IMR-90 (cell line): ENCODE measurements at regions not wholly inside any gene's neighbourhood (a gene's known extent, or its start where the extent isn't known, plus 50 kb on each side); places are given as distances from the start of the nearest gene placed in this dataset.

ENCODE experiments used
- ATAC-seq: fragments of 200-7000 bp; cut with Tn5 transposase; 2 replicates; pipeline ENCODE4 v1.9.1; 2020; ENCODE audit warnings: low read depth, mild to moderate bottlenecking, moderate library complexity
- BruUV-seq: library from RNA; stranded (reverse); fragments of 400-500 nt; replicated peaks from 2 replicates; lab custom pipeline; 2021; lab: Mats Ljungman, UMichigan
- CTCF ChIA-PET: fragments of 300-600 bp; formaldehyde crosslinking; extraction: SDS; loops from one replicate; lab custom pipeline; 2021; ENCODE audit warnings: antibody characterized with exemption; lab: Yijun Ruan, JAX
- POLR2A ChIA-PET: fragments of 300-600 bp; sonication (Branson Sonifier 250); formaldehyde crosslinking; loops from one replicate; lab custom pipeline; 2022; ENCODE audit warnings: antibody characterized with exemption; ENCODE audit not compliant: unreplicated experiment; lab: Charles Lee
- DNase-seq: peaks from one replicate; pipeline ENCODE4 v3.0.0; 2013
- H2AFZ ChIP-seq: replicated peaks from 2 replicates; pipeline ENCODE3; 2013; ENCODE audit warnings: low read length, mild to moderate bottlenecking; ENCODE audit not compliant: poor library complexity
- H2AK5ac ChIP-seq: 2 replicates; pipeline ENCODE4 v1.6.1; 2013; ENCODE audit warnings: low read depth, low read length, inconsistent platforms
- H2AK9ac ChIP-seq: replicated peaks from 2 replicates; pipeline ENCODE3; 2013; ENCODE audit warnings: mild to moderate bottlenecking, low read depth, low read length, moderate library complexity; ENCODE audit not compliant: poor library complexity
- H2BK120ac ChIP-seq: 2 replicates; pipeline ENCODE4 v1.6.1; 2013; ENCODE audit warnings: low read depth, low read length, inconsistent platforms
- H2BK15ac ChIP-seq: 3 replicates; pipeline ENCODE4 v1.6.1; 2013; ENCODE audit warnings: low read depth, low read length, inconsistent platforms
- H2BK20ac ChIP-seq: 2 replicates; pipeline ENCODE4 v1.6.1; 2013; ENCODE audit warnings: low read depth, mild to moderate bottlenecking, inconsistent platforms, low read length, moderate library complexity
- H2BK5ac ChIP-seq: 2 replicates; pipeline ENCODE4 v1.6.1; 2013; ENCODE audit warnings: mild to moderate bottlenecking, low read depth, low read length, inconsistent platforms; ENCODE audit not compliant: poor library complexity, severe bottlenecking
- H3K14ac ChIP-seq: replicated peaks from 2 replicates; pipeline ENCODE4 v1.6.1; 2013; ENCODE audit warnings: low read depth, low read length, inconsistent platforms
- H3K18ac ChIP-seq: 2 replicates; pipeline ENCODE4 v1.6.1; 2013; ENCODE audit warnings: low read depth, low read length, control low read depth
- H3K23ac ChIP-seq: 2 replicates; pipeline ENCODE4 v1.6.1; 2013; ENCODE audit warnings: low read depth, low read length, inconsistent platforms
- H3K27ac ChIP-seq: 2 replicates; pipeline ENCODE4 v1.5.1; 2013; ENCODE audit warnings: mild to moderate bottlenecking, control low read depth, low read length; ENCODE audit not compliant: insufficient read depth
- H3K27me3 ChIP-seq: 2 replicates; pipeline ENCODE4 v1.6.1; 2013; ENCODE audit warnings: low read length; ENCODE audit not compliant: control insufficient read depth, insufficient read depth
- H3K36me3 ChIP-seq: 2 replicates; pipeline ENCODE4 v1.6.1; 2013; ENCODE audit warnings: low read length, mixed read lengths; ENCODE audit not compliant: control insufficient read depth, insufficient read depth
- H3K4ac ChIP-seq: 2 replicates; pipeline ENCODE4 v1.6.1; 2013; ENCODE audit warnings: low read depth, low read length, inconsistent platforms
- H3K4me1 ChIP-seq: 2 replicates; pipeline ENCODE4 v1.6.1; 2013; ENCODE audit warnings: low read length, mixed read lengths; ENCODE audit not compliant: control insufficient read depth, insufficient read depth
- H3K4me2 ChIP-seq: 2 replicates; pipeline ENCODE4 v1.6.1; 2013; ENCODE audit warnings: low read depth, mild to moderate bottlenecking, control low read depth, low read length, moderate library complexity
- H3K4me3 ChIP-seq: 2 replicates; pipeline ENCODE4 v1.5.1; 2013; ENCODE audit warnings: low read depth, mild to moderate bottlenecking, control low read depth, low read length, moderate library complexity; ENCODE audit not compliant: insufficient read depth
- H3K56ac ChIP-seq: 2 replicates; pipeline ENCODE4 v1.6.1; 2013; ENCODE audit warnings: low read length, inconsistent platforms; ENCODE audit not compliant: insufficient read depth; ENCODE audit errors: extremely low read depth
- H3K79me1 ChIP-seq, 2 experiments: 2 replicates each; pipeline ENCODE4 v1.6.1; 2013; ENCODE audit warnings: low read length in 2 of 2, inconsistent platforms in 1 of 2, low read depth in 1 of 2
- H3K9ac ChIP-seq: 2 replicates; pipeline ENCODE4 v1.6.1; 2013; ENCODE audit warnings: low read depth, low read length, control low read depth
- H3K9me1 ChIP-seq: 2 replicates; pipeline ENCODE4 v1.6.1; 2013; ENCODE audit warnings: low read length, inconsistent platforms; ENCODE audit not compliant: insufficient read depth
- H3K9me3 ChIP-seq: 2 replicates; pipeline ENCODE4 v1.6.1; 2013; ENCODE audit warnings: low read length; ENCODE audit not compliant: control insufficient read depth, insufficient read depth
- H4K20me1 ChIP-seq: 2 replicates; pipeline ENCODE4 v1.6.1; 2013; ENCODE audit warnings: low read length, inconsistent platforms; ENCODE audit not compliant: insufficient read depth
- H4K5ac ChIP-seq: 2 replicates; pipeline ENCODE4 v1.6.1; 2013; ENCODE audit warnings: mild to moderate bottlenecking, low read depth, low read length, control low read depth
- H4K8ac ChIP-seq, 2 experiments: 2 replicates each; pipeline ENCODE4 v1.6.1; 2013; ENCODE audit warnings: low read depth in 2 of 2, low read length in 2 of 2, control low read depth in 1 of 2, inconsistent platforms in 1 of 2
- H4K91ac ChIP-seq: 2 replicates; pipeline ENCODE4 v1.6.1; 2013; ENCODE audit warnings: low read depth, low read length, inconsistent platforms; ENCODE audit not compliant: insufficient read depth
- NFE2L2 ChIP-seq: fragments of 150-350 bp; IDR thresholded peaks from 2 replicates; pipeline ENCODE4 v1.6.1; 2016; ENCODE audit warnings: low read depth, mild to moderate bottlenecking, low read length
- POLR2A ChIP-seq: IDR thresholded peaks from 2 replicates; pipeline ENCODE4 v1.6.1; 2012; ENCODE audit warnings: mild to moderate bottlenecking, low read depth, low read length
- USF2 ChIP-seq: fragments of 150-350 bp; IDR thresholded peaks from 2 replicates; pipeline ENCODE4 v1.6.1; 2017; ENCODE audit warnings: mild to moderate bottlenecking, antibody characterized with exemption, low read length, low read depth
- WGBS, 2 experiments: methylation state at CpG; one replicate each; pipeline versions ENCODE4 v1.1.5 to v1.1.7; 2013; ENCODE audit warnings: missing lambda C conversion rate in 2 of 2; ENCODE audit not compliant: insufficient read length in 1 of 2; ENCODE audit errors: extremely low coverage in 2 of 2; 5-methylcytosine and 5-hydroxymethylcytosine counted together
- dilution Hi-C: fragments of 300-500 bp; cut with HindIII; formaldehyde crosslinking; loops from one replicate; pipeline ENCODE4 v1.14.3; 2018; ENCODE audit warnings: low sequenced_read_pairs; ENCODE audit not compliant: unreplicated experiment
- in situ Hi-C: fragments of 300-500 bp; cut with MboI; formaldehyde crosslinking; loops from 3 replicates; pipeline ENCODE4 v1.14.3; 2019; ENCODE audit warnings: low sequenced_read_pairs, inconsistent platforms, mixed read lengths
- intact Hi-C: fragments of 100-400 bp; cut with micrococcal nuclease; formaldehyde crosslinking; loops from 2 replicates; pipeline ENCODE4 v1.10.0; 2022

GRCh38 chr4:148786699-148787098, 344.5 kb upstream of the NR3C2 start:
- no peaks in the 10 kb centered on the region for H3K27me3 ChIP-seq
- H4K91ac ChIP-seq: no peak overlapping the region
- no peak overlapping the region for H3K4me3 ChIP-seq
- peaks cover 13% of the 10 kb centered on the region for H3K4me1 ChIP-seq
- no peak overlapping the region for H2BK5ac ChIP-seq
- H3K9me3 ChIP-seq: no peaks in the 10 kb centered on the region
- dilution Hi-C loops (no loop called here), intact Hi-C loops (no loop called here), in situ Hi-C loops (no loop called here)
- no peak overlapping the region for H2BK15ac ChIP-seq
- H4K20me1 ChIP-seq: no peaks in the 10 kb centered on the region
- TF ChIP-seq USF2 (no peak), NFE2L2 (no peak), POLR2A (no peak)
- POLR2A ChIA-PET: no interaction called here
- CTCF ChIA-PET: no interaction called here
- 100% methylated on average over 2 of the region's 5 CpGs; no CpG with 5 or more reads in 1 of the 2 experiments for WGBS, 2 experiments
- H3K36me3 ChIP-seq: no peaks in the 10 kb centered on the region
- no peak overlapping the region for H4K8ac ChIP-seq
- no peak overlapping the region for H2AK9ac ChIP-seq
- no TSS peak for BruUV-seq
- ATAC-seq: no peak
- 0 out of 2 replicates have a peak overlapping the region, but pooled peaks have one; percentile 16 for H3K18ac ChIP-seq
- no peaks in the 10 kb centered on the region for H3K79me1 ChIP-seq
- H2BK20ac ChIP-seq: peak overlapping the region; percentile 74; the same call in 1 of the 2 replicates
- DNase-seq: no peak
- H4K5ac ChIP-seq: no peak overlapping the region; the same call in 1 of the 2 replicates
- H3K27ac ChIP-seq: no peak overlapping the region
- no peak overlapping the region for H3K14ac ChIP-seq
- H3K56ac ChIP-seq: no peak overlapping the region
- H3K23ac ChIP-seq: no peak overlapping the region
- no peak overlapping the region for H3K4me2 ChIP-seq
- H2BK120ac ChIP-seq: no peak overlapping the region
- no peaks in the 10 kb centered on the region; the same call in 1 of the 2 replicates for H3K9me1 ChIP-seq
- no peak overlapping the region for H2AFZ ChIP-seq
- H3K4ac ChIP-seq: no peak overlapping the region
- H3K9ac ChIP-seq: no peak overlapping the region
- peak overlapping the region; percentile 35; the same call in 1 of the 2 replicates for H2AK5ac ChIP-seq
